Cardiac septum (tissue), 1 donor: ENCODE measurements at regions not wholly inside any gene's neighbourhood (a gene's known extent, or its start where the extent isn't known, plus 50 kb on each side); places are given as distances from the start of the nearest gene placed in this dataset.

Experiments used
- DNase-seq: peaks from one replicate; pipeline ENCODE4 v3.0.0-alpha.2; 2020; ENCODE audit warnings: low spot score
- intact Hi-C: fragments of 100-400 bp; cut with DNase I; formaldehyde crosslinking; loops from one replicate; pipeline ENCODE4 v1.14.0; 2022
- donor health status: DM: no; HTN: no; CAD: no.

- intact Hi-C loops = no loop called here
- DNase-seq = no peak
Observed at GRCh38 chr7:88700725-88701124, 58.8 kb upstream of the ZNF804B start.

DNA sequence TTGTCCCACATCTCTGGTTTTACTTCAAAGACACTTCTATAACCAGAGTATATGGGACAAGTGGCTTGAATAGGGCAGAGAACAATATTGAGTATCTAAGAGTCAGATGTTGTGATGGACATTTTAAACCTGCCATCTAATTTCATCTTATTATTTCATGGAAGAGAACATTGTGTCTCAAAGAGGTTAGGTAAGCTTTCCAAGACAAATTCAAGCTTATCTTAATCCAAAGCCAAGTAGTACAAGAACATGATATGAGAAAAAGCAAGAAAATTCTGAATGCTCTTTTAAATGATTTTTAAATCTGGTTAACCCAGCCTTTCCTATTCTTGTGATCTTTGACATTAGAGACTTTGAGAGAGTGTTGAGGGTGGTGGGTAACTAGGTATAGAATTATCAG, 65.3 kb upstream of the ZNF804B start:
- intact Hi-C loops = no loop called here
- DNase-seq = no peak

DNA sequence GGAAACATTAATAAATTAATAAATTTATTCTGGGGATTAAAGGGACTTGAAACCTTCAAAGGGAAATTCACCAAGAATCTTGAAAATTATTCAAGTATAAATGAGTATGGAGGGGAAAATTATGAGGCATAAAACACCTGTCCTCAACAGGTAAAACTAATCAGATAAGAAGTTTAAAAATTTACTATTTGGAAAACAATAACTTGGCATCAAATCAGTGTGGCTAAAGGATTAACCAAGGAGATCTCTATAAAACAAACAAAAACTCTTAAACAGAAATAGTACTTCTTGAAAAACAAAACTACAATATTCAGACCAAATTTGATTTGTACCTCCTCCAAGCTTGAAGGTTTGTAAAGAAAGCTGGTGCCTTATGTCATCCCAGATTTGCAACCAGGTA, 66.4 kb upstream of the ZNF804B start:
- intact Hi-C loops = no loop called here
- DNase-seq = no peak

DNA sequence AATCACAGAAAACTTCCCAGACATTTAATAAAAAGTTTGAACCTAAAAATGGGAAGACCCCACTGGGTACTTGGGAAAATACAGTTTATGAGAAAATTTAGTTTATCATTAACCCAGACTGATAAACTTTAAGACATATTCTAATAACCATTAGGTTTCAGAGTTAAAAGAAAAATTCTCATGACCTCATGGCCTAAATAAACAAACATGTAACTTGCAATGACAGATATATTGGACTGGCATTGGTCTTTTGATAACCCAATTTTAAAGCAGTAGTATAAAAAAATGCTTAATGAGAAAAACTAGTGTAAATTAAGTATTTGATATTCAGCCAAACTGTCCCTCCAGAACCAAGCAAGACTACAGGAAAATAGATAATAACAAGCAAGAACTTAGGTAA, 67.0 kb upstream of the ZNF804B start:
- intact Hi-C loops = no loop called here
- DNase-seq = no peak

- intact Hi-C loops = no loop called here
Observed at GRCh38 chr7:88689821-88690220, 69.7 kb upstream of the ZNF804B start.

GRCh38 chr7:88688222-88688621, 71.3 kb upstream of the ZNF804B start:
- no peak for DNase-seq

More at GRCh38 chr7:88689821-88690220, 69.7 kb upstream of the ZNF804B start:
- DNase-seq = no peak

GRCh38 chr7:88686468-88687229, 72.9 kb upstream of the ZNF804B start:
- intact Hi-C loops = no loop called here
- DNase-seq = no peak

More at GRCh38 chr7:88688222-88688621, 71.3 kb upstream of the ZNF804B start:
- intact Hi-C loops = no loop called here

- intact Hi-C loops = no loop called here
Observed at GRCh38 chr7:88681682-88682081, 77.8 kb upstream of the ZNF804B start.

GRCh38 chr7:88670536-88670935, 89.0 kb upstream of the ZNF804B start:
- DNase-seq = no peak
- intact Hi-C loops = no loop called here

More at GRCh38 chr7:88681682-88682081, 77.8 kb upstream of the ZNF804B start:
- no peak for DNase-seq

DNA sequence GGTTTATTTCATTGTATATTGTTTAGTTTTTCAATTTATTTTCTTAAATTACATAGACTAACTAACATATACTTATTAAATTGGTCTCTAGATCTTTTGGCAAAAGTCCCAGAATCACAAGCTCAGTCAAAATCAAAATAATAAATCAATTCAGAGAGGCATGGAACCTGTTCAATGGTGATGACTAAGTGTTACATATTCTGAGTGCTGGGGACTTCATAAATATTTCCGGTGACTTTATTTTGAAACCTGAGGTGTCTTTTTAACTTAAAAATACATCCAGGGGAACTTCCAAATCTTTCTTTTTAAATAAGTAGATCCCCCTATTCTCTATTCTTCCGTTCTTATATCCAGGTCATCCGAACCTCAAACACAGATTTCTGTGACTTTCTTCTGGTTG, 89.6 kb upstream of the ZNF804B start:
- no peak for DNase-seq
- intact Hi-C loops = no loop called here

- intact Hi-C loops = no loop called here
- no peak for DNase-seq
Observed at GRCh38 chr7:88668591-88668990, 90.9 kb upstream of the ZNF804B start.

GRCh38 chr7:88666626-88667025, 92.9 kb upstream of the ZNF804B start:
- intact Hi-C loops = no loop called here
- no peak for DNase-seq

DNA sequence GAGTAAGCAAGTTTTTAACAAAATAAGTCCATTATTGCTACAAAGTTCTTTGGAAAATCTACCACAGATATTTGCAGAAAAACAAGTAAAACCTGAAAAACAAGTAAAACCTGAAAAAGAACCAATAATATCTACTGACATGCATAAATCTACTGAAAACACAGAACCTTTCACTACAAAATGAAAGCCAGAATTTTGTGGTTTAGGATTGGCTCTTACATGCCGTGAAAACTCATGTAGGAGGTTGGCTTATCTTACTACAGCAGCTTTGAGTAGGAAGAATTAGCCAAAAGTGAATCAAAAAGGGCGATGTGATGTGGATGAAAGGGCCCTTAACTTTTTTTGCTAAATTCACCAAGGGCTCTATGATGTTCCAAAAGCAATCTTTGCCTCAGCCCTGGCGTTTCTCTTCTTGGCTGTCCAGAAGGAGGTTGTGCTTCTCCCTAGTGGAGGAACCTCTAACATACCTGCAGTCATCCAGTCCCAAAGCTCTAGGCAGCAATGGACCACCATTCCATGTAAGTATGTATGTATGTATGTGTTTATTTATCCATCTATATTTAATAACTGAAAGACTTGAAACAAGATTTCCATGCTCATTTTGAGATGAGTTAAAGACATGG, 93.5 kb upstream of the ZNF804B start:
- DNase-seq = no peak
- intact Hi-C loops = no loop called here

GRCh38 chr7:88664630-88665233, 94.8 kb upstream of the ZNF804B start:
- DNase-seq = no peak
- intact Hi-C loops = no loop called here

GRCh38 chr7:88661921-88662320, 97.6 kb upstream of the ZNF804B start:
- no peak for DNase-seq
- intact Hi-C loops = no loop called here

- no peak for DNase-seq
- intact Hi-C loops = no loop called here
Observed at GRCh38 chr7:88647825-88648224, 111.7 kb upstream of the ZNF804B start.

DNA sequence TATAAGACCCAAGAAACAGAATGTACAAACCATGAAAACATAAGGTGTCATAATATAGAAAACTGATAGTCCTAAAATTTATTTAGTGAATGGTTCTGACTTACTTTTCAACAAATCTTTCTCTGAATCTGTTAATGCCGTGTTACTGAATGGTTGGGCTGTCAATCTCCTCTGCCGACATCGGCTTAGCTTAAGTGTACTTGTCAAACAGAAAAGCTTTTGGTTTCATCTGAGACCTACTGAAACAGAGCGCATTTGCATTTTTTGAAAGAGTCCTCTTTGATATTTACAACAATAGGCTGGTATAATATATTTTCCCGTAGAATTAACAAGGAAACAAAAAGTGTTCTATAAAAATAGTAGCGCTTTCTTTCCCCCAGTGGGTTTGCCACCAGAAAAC, 120.9 kb upstream of the ZNF804B start:
- no peak for DNase-seq
- intact Hi-C loops = no loop called here

DNA sequence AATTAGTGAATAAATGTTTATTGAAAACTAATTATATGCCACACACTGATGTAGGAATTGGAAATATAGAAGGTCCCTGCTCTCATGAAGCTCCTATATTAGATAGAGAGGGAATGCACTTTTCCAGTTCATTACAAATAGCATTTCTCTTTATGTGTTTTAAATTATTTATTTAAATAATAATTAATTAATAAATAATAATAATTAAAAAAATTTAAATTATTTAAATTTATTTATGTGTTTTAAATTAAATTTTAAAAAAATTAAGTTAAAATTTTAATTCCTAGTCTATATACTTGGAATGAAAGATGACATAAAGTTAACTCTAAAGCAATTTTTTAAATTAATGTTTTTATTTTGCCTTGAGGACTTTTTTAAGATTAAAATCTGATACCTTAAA, 121.7 kb upstream of the ZNF804B start:
- intact Hi-C loops = no loop called here
- no peak for DNase-seq

DNA sequence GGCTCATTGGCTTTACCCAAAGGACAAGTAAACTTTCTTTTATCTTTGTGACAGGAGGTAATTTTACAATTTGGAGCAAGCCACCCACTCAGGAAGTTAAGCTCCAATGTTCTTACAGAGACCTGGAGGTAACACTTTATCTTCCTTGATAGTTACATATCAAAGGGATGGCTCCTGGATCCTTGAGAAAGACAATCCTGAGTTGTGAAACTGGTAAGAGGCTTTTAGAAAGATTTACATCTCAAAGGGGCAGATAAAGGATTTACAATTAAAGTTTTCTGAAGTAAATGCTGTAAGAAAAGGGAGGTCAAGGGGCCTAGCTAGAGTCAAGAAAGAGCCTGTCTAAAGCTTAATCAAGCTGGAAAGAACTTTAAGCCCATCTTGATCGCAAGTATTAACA, 124.4 kb upstream of the ZNF804B start:
- intact Hi-C loops = no loop called here
- no peak for DNase-seq

DNA sequence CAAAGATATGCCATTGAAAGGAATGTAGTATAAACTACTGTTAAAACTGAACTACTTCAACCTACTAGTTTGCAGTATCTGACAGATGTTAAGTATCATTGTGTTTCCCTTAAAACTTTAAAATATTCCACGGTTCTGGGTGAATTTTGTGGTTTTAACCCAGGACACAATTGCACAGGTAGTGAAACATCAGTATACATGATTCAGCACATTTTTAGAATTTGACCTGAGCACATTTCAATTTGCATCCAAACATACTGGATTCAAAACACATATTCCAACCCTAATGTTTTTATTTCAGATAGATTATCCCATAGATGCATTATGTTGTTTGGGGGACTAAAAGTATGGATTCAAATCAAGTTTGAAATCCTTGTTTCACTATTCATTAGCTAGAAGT, 129.9 kb upstream of the ZNF804B start:
- no peak for DNase-seq
- intact Hi-C loops = no loop called here
